GM18507 (cell line): ENCODE measurements at regions not wholly inside any gene's neighbourhood (a gene's known extent, or its start where the extent isn't known, plus 50 kb on each side); places are given as distances from the start of the nearest gene placed in this dataset.
"Not testable (repeated sequence)": the region's sequence is repeated elsewhere in the genome, so short reads cannot be mapped to it uniquely, and the experiment has no call there.

Source experiments
- DNase-seq: peaks from one replicate; pipeline ENCODE4 v3.0.0; 2011; ENCODE audit warnings: low read depth; ENCODE audit not compliant: insufficient read length; ENCODE audit errors: extremely low spot score
- FAIRE-seq: peaks from 2 replicates; lab custom pipeline; 2011; peaks lifted over from hg19 to GRCh38; lab: Jason Lieb, UNC

DNA sequence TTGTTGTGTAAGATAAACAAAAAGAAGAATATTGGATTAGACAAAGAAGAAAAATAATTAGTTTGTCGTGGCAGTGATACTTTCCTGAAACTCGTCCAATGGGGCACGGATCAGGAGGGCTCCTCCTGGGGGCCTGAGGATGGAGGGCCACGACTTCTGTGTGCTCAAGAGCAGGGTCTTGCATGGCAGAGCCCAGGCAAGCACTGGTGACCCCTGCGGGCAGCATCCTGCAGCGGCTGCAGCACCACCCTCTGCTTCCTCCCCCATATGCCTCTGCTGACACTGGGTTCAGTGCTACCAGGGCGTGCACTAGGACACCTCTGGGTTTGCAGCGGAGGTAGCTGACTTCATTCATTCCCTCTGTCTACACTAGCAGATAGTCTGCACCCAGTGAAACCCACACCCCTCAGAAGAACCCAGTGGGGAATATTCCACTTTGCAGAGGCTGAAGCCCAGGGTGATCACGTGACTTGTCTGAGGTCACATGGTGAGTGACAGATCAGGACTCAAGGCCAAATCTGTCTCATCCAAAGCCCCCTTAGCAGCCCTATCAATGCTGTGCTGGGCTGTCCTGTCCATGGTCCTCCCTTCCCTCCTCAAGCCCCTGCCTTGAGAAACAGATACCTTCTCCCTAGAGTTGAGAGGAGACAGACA is 375.5 kb downstream of the TCERG1L start:
- no peak for DNase-seq
- no peak for FAIRE-seq

DNA sequence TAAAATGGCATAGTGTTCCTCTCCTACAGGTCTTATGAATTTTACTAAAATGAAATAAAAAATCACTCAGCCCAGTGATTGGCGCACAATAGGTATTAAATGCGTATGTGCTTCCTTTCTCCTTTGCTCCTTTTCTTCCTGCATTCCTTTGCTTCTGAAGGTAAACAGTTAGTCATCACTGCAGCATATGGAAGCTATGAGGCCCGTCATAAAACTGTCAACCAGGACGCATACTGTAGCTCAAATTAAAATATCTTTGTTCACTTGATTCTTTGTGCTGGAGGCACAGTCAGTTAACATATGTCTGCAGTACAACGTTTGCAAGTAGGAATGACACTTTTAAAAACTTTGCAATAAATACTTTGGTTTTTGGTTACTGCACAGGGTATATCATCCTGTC is 374.7 kb downstream of the TCERG1L start:
- no peak for DNase-seq
- FAIRE-seq, result no peak

DNA sequence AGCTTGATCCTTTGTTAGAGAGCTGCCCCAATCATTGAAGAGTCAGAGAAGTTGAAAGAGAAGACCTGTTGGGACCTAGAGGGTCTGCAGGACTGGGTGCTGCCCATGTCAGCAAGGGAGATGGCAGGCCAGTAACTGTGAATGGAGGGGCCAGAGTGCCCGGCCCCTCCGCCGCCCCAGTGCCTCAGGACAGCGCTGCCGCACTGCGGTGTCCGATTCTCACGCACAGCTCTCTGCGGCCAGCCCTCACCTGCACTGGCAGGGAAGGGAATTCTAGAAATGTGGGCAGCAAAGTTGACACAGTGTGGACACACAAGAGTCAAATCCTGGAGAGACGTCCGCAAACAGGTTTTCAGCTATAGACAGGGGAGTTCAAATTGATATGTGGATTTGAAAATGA is 373.5 kb downstream of the TCERG1L start:
- FAIRE-seq, result no peak

DNA sequence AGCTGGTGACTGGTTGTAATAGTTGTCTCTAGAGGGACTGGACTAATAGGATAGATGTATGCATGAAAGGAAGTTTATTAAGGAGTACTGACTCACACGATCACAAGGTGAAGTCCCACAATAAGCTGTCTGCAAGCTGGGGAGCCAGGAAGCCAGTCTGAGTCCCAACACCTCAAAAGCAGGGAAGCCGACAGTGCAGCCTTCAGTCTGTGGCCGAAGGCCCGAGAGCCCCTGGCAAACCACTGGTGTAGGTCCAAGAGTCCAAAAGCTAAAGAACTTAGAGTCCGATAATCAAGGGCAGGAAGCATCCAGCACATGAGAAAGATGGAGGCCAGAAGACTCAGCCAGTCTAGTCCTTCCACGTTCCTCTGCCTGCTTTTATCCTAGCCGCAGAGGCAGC is 372.6 kb downstream of the TCERG1L start:
- not testable (repeated sequence) for DNase-seq, FAIRE-seq

More for the DNA sequence above, 373.5 kb downstream of the TCERG1L start:
- no peak for DNase-seq

DNA sequence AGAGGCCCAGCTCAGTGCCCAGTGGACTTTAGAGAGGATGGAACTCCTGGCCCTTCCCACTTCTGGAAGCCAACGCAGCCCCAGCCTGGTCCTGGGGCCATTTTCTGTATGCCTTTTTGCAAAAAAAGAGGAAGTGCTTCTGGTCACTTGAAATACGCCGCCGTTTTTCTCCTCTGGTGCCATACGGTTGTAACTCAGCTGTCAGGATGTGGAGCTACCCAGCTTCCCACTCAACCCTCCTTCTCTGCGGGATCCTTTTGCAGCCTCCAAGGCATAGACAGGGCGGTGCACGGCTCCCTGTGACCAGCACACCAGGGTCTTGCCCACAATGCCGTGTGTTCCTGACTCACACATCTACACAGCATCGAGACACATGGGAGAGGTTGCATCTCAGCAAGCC is 369.6 kb downstream of the TCERG1L start:
- DNase-seq (no peak), FAIRE-seq (no peak)

DNA sequence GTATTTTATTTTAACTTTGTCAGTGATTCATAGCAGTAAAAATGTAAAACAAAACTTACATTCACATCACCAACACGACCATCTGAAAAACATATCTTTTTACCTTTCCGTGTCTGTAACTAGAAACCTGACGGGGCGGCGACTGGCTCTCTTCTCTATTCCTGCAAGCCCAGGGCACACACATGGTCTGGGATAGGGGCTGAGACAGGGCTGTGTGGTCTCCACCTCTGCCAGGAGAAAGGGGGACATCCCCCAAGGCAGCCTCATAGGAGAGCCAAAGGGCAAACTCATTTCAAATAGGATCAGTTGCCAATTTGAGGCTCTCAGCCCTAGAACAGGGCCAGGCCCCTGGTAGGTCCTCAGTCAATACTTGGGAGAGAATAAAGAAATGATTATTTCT is 359.4 kb downstream of the TCERG1L start:
- FAIRE-seq, result no peak
- no peak for DNase-seq

DNA sequence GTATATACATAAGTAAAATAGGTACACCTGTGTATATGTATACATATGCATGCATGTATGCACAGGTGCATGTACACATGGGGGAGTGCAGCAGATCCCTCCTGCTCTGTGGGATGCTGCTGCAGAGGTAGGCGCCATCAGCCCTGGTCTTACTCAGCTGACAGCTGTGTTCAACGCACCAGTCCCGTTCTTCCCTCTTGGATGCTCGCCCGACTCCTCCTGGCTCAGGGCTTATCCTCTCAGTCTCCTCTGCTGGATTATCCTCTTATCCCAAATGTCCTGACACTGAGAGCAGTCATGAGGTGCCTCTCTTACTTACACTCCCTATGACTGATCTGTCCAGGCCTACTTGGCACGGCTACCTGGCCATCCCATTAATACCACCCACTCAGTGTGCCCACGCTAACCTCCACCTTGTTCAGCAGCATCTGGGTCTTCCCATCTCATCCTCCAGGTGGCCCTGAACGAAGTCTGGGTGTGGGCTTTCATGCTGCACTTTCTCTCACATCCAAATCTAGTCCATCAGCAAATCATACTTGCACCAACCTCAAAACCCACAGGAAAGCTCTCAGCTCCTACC is 357.1 kb downstream of the TCERG1L start:
- DNase-seq, result no peak
- FAIRE-seq, result no peak

DNA sequence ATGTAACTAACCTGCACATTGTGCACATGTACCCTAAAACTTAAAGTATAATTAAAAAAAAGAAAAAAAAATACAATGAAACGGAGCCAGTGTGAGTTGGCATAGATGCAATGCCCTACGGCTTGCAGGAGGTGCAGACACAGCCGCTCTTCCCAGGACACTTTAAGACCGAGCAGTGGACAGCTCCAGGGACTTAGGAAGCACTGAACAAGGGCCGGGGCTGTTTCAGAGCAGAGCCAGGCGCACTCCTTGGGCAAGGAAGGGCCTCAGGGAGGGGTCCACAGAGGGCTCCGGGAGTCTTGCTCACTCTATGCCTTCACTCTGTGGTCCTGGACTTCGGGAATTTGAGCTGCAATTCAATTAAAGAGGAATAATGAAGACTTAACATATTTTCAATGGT is 355.3 kb downstream of the TCERG1L start:
- no peak for DNase-seq
- no peak for FAIRE-seq

DNA sequence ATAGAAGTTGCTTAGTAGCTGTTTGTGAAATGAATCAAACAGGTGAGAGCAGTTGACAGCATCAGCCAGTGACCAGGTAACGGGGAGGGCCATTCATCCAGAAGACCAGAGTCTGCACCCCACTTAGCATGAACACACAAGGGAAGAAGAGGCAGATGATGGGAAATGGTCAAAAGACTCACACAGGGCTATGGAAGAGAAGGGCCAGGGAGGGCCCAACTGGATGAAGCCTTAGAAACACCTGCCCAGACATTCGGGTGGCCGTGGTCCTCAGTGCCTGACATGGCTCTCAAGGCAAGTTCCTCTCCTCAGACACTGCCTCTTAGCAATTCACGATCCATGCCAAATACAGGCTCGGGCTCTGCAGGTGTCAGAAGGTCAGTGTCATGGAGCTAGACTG is 354.1 kb downstream of the TCERG1L start:
- DNase-seq (no peak), FAIRE-seq (no peak)

DNA sequence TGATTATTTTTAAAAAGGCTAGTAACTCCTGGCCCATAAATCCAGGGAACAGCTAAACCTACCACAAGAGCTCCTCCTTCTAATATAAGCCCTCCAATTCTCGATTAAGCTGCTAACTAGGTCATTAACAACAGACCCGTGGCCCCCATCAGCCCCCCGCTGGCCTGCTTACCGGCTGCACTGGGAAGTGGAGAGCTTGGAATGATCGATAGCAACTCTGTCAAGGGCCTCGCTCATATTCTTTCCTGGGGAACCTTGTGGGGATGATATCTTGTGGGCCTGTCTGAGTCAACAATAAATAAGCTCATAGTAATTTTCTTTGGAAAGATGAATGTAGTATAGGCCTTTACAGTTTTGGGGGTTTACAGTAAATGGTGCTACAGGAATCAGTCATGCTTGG is 353.5 kb downstream of the TCERG1L start:
- FAIRE-seq (no peak), DNase-seq (no peak)

DNA sequence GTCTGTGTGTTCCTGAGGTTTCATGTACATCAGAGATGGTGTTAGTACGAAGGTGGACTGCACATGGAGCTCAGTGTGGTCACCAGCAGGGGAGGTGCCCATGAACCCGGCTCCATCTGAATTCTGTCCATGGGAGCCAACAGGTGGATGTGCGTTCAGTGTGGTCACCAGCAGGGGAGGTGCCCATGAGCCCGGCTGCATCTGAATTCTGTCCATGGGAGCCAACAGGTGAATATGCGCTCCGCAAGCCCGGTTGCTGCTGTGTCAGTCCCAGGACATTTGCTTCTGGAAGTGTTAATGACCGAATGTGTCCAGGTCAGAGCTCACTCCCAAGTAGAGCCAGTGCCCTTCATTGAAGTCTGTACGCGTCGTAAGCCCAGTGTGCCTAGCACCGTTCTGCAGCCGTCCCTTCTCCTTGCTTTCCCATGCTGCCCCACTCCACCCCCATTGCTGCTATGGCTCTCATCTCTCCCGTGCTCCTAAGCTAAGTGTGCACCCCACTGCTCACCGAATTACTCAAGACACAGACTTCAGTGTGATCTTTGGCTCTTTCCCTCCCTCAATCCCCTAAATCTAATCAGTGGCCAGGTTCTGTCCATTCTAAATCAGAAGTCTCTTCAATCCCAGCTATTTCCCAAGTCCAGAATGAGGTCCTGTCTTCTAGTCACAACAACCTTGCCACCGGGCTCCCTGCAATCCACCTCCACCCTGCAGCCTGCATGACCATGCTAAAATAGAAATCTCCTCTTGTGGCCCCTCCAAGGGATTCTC is 352.4 kb downstream of the TCERG1L start:
- no peak for FAIRE-seq
- DNase-seq, result no peak

DNA sequence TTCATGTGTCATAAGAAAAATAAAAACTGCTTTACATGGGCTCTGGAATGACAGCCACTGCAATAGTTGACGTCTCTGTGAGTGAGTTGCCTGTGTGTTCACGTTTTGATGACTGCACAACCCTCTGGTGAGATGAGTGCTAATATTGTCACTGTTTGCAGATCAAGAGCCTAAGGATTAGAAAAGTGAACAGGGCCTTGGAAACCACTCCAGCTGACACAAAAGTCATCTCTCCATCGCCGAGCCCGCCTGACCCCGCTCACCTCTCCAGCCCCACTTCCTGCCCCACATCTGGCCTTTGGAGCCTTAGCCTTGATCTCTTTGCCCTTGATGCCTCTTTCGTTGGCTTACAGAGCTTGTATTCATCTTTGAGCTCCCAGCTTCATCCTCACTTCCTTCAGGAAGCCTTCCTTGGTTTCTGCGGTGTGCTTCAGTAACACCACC is 351.7 kb downstream of the TCERG1L start:
- FAIRE-seq, result no peak
- DNase-seq, result no peak

DNA sequence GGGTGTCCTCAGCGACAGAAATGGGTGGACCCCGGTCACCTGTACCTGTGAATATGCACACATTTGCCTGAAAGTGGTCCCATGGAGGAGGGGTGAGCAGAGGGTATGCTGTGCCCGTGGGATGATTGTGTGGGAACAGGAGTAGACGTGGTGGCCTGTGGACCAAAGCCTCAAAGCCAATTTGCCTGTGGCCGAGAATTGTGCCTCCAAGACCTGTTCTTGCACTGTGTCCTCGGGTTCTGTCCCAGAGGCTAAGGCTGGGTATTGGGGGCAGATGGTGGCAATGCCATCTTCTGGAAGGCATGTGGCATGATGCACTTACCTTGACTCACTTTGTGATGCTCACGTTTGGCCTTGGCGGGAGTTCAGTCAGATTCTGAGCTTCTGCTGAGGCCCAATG is 351.0 kb downstream of the TCERG1L start:
- no peak for DNase-seq
- FAIRE-seq, result no peak

DNA sequence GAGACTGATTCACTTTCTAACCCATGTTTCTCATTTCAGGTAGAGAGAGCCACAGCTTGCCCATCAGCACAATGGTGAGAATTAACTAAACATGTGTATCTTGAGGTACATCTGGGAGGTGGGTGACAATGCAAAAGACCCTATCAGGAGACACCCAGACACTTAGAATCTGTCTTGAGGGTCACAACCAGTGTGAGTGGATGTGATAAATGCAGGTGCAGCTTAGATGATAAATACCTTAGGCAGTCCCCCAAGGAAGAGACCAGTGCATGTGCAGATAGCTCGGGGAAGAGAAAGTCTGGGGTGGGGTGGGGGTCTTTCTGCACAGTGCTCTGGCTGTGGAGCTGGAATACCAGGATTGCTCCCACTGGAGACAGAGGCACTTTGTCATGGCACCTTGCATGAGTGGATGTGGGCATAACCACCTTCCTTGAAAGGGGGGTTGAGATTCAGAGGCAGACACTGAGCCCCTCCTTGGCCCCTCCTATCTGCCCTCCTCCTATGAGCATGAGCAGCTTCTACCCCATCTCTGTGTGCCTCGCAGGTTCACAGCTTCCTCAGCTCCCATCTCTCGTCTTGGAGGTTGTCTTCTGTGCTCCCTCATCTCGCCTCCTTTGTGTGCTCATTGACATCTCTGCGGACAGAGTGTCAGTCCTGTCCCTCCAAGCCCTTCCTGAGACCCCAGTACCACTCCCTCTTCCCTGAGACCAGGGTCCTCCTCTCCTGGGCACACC is 349.8 kb downstream of the TCERG1L start:
- DNase-seq (no peak), FAIRE-seq (no peak)

DNA sequence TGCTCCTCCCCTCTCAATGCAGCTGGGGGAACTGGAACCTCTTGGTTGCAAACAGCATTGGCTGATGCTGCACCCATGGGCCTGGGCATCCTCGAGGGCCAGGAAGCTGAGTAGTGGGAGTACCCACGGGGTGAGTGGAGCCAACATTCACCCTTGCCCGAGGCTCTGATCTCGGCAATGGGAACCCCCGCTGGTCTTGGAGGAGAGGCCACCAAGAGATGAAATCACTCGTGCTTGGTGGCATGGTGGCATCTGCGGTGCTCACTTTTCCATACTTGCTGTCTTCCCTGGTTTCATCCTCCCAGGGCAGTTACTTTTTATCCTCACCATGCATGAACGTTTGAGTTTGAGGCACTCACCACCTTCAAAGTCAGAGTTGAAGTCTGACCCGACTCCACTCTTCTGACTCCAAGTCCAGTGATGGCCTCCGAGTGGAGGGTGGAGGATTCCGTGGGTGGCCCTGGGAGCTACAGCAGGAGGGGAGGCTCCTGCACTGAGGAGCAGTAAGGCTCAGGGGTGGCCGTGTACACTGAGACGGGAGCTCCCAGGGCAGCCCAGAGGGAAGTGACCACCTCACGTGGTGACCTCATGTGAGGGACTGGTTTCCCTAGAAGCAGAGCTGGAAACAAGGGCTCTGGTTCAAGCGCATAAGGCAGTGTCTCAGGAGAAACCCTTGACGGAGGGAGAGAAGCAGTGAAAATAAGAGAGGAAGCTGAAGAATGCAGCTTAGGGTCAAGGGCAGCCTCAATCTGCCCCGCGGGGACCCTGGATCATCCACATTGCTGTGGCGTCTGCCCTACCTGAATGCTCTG is 349.1 kb downstream of the TCERG1L start:
- DNase-seq (no peak), FAIRE-seq (no peak)

DNA sequence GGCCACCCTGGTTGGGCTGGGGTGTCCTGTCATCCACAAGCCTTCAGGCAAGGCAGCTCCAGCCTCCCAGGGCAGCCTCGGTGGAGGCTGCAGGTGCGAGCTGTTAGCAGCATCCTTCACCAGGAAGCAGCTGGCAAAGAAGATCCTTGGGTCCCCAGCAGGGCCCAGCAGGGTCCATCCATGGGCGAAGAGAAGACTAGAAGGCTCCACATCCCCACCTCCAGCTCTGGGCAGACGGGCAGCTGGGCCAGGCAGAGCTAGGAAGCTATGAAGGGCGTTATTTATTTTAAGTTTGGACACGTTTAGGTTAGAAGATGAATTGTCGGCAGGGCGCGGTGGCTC is 348.5 kb downstream of the TCERG1L start:
- DNase-seq, result no peak
- FAIRE-seq, result no peak

DNA sequence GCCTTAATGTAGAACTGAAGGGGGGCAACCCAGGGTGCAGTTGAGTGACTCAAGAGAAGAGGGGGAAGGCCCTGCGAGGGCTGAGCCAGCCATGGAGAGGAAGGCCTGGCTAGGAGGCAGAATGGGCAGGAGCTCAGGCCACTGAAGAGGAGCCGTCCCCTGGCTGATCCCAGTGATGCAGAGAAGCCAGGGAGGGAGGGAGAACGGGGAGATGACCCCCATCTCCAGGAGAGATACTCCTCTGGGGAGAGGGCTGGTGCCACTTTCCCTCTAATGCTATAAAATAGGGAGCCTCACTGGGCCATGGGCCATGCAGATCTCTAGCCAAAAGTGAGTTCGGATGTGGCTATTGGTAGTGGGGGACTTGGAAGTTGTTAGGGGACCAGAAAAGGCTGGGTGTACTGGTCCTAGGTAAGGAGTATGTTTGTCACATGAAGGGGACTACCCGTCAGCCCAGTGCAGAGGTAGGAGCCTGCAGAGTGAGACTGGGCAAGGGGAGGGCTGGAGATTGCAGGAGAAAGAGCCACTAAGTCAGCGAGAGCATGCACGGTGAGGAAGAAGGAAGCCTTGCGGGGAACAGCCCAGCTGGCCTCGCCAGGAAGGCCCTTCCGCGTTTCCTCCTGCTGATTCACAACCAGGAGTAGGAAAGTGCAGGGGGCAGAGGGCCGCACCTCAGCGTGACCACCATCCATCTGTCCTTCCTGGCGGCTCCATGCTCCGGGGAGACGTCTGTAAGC is 347.6 kb downstream of the TCERG1L start:
- DNase-seq (no peak), FAIRE-seq (no peak)

DNA sequence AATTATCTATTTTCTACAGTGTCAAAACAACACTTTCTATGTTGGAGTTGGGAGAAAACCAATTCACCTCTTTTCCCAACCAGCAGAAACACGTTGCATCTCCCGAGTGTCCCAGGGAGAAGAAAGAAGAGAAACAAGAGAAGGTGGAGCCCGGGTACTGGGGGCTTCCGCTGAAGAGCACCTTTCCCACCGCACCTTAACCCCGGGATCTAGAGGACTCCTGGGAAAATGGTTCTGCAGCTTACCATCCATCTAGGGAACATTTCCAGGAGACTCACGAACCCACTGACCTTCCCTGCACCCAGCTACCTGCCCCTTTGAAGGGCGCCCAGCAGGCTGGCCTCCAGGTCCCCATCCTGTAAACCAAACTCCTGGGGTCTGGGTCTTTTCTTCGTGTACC is 346.8 kb downstream of the TCERG1L start:
- DNase-seq (no peak), FAIRE-seq (no peak)

DNA sequence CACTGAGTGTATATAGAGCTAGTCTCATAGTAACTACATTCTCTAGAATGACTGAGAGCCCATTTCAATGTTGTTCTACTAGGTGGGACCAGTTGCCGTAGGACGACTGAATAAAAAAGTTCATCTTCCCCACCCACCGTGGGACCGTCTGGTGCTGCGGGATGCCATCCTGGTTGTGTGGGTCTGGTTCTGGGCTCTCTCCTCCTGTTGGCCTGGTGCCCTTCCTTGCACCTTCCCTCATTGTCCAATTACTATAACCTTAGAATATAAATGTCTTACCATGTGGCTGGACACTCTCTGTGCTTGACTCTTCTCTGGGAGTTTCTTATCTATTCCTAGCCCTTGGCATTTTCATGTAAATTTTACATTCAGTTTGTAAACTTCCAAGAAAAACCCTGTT is 344.4 kb downstream of the TCERG1L start:
- FAIRE-seq, result no peak
- DNase-seq, result no peak
